Central memory CD8-positive, alpha-beta T cell (primary cell): ENCODE measurements at regions not wholly inside any gene's neighbourhood (a gene's known extent, or its start where the extent isn't known, plus 50 kb on each side); places are given as distances from the start of the nearest gene placed in this dataset.

Experiments
- ATAC-seq: fragments of 150-1000 bp; cut with Tn5 transposase; replicated peaks from 2 replicates; pipeline ENCODE4 v1.10.0; 2022; ENCODE audit warnings: mild to moderate bottlenecking, moderate FRiP score, moderate number of reproducible peaks; ENCODE audit not compliant: poor library complexity, severe bottlenecking; ENCODE audit errors: extremely low read depth
- DNase-seq, 2 donors: peaks; one replicate each; pipeline ENCODE4 v3.0.0; 2021; ENCODE audit warnings: low spot score in 2 of 2
- H3K27ac Mint-ChIP-seq: one replicate; pipeline ENCODE4 v1.8.0; 2022; ENCODE audit warnings: low read depth, mild to moderate bottlenecking, moderate library complexity, mixed read lengths
- H3K27me3 Mint-ChIP-seq: one replicate; pipeline ENCODE4 v1.8.0; 2022; ENCODE audit warnings: mixed read lengths
- H3K36me3 Mint-ChIP-seq: one replicate; pipeline ENCODE4 v1.8.0; 2022; ENCODE audit warnings: mild to moderate bottlenecking, moderate library complexity, mixed read lengths; ENCODE audit not compliant: insufficient read depth
- H3K4me1 Mint-ChIP-seq: one replicate; pipeline ENCODE4 v1.8.0; 2022; ENCODE audit warnings: mixed read lengths
- H3K4me3 Mint-ChIP-seq: one replicate; pipeline ENCODE4 v1.8.0; 2022; ENCODE audit warnings: mild to moderate bottlenecking, moderate library complexity, mixed read lengths
- H3K9me3 Mint-ChIP-seq: one replicate; pipeline ENCODE4 v1.8.0; 2022; ENCODE audit warnings: mixed read lengths

- no peak for DNase-seq
- Mint-ChIP-seq H3K27me3 (no peaks in the 10 kb centered on the region), H3K4me1 (no peaks in the 10 kb centered on the region)
Measured at GRCh38 chr13:57925250-57925649, 293.7 kb downstream of the PCDH17 start.

GRCh38 chr13:57925751-57926150, 294.2 kb downstream of the PCDH17 start:
- no peak overlapping the region for H3K27ac Mint-ChIP-seq
- H3K36me3 Mint-ChIP-seq = no peaks in the 10 kb centered on the region
- H3K4me3 Mint-ChIP-seq = no peak overlapping the region
- no peaks in the 10 kb centered on the region for H3K9me3 Mint-ChIP-seq
- H3K4me1 Mint-ChIP-seq = no peaks in the 10 kb centered on the region
- DNase-seq = no peak
- H3K27me3 Mint-ChIP-seq = no peaks in the 10 kb centered on the region
- ATAC-seq = no peak

More at GRCh38 chr13:57925250-57925649, 293.7 kb downstream of the PCDH17 start:
- no peak overlapping the region for H3K27ac Mint-ChIP-seq
- H3K36me3 Mint-ChIP-seq = no peaks in the 10 kb centered on the region
- H3K4me3 Mint-ChIP-seq = no peak overlapping the region
- H3K9me3 Mint-ChIP-seq = no peaks in the 10 kb centered on the region
- no peak for ATAC-seq

GRCh38 chr13:57932061-57932460, 300.5 kb downstream of the PCDH17 start:
- H3K9me3 Mint-ChIP-seq = peaks cover 14% of the 10 kb centered on the region
- no peak overlapping the region for H3K27ac Mint-ChIP-seq
- no peaks in the 10 kb centered on the region for H3K27me3 Mint-ChIP-seq
- ATAC-seq = no peak
- no peaks in the 10 kb centered on the region for H3K4me1 Mint-ChIP-seq
- no peak for DNase-seq
- no peaks in the 10 kb centered on the region for H3K36me3 Mint-ChIP-seq
- H3K4me3 Mint-ChIP-seq = no peak overlapping the region

- DNase-seq = no peak
- Mint-ChIP-seq H3K4me1 (no peaks in the 10 kb centered on the region), H3K9me3 (peaks cover 15% of the 10 kb centered on the region), H3K36me3 (no peaks in the 10 kb centered on the region), H3K4me3 (no peak overlapping the region), H3K27me3 (no peaks in the 10 kb centered on the region), H3K27ac (no peak overlapping the region)
- no peak for ATAC-seq
Measured at GRCh38 chr13:57933606-57934005, 302.1 kb downstream of the PCDH17 start.

GRCh38 chr13:57935965-57936364, 304.4 kb downstream of the PCDH17 start:
- Mint-ChIP-seq H3K4me1 (no peaks in the 10 kb centered on the region), H3K4me3 (no peak overlapping the region), H3K36me3 (no peaks in the 10 kb centered on the region), H3K27ac (no peak overlapping the region), H3K27me3 (no peaks in the 10 kb centered on the region), H3K9me3 (peaks cover 15% of the 10 kb centered on the region)
- DNase-seq (no peak), ATAC-seq (no peak)

- Mint-ChIP-seq H3K27ac (no peak overlapping the region), H3K27me3 (no peaks in the 10 kb centered on the region)
- no peak for ATAC-seq
Measured at GRCh38 chr13:57946361-57946760, 314.8 kb downstream of the PCDH17 start.

GRCh38 chr13:57948884-57949283, 317.3 kb downstream of the PCDH17 start:
- H3K4me1 Mint-ChIP-seq = no peaks in the 10 kb centered on the region
- H3K9me3 Mint-ChIP-seq = peaks cover 33% of the 10 kb centered on the region
- H3K27me3 Mint-ChIP-seq = no peaks in the 10 kb centered on the region
- DNase-seq = no peak
- no peaks in the 10 kb centered on the region for H3K36me3 Mint-ChIP-seq
- no peak overlapping the region for H3K27ac Mint-ChIP-seq
- ATAC-seq = no peak
- no peak overlapping the region for H3K4me3 Mint-ChIP-seq

More at GRCh38 chr13:57946361-57946760, 314.8 kb downstream of the PCDH17 start:
- no peak for DNase-seq
- Mint-ChIP-seq H3K9me3 (peaks cover 38% of the 10 kb centered on the region), H3K36me3 (no peaks in the 10 kb centered on the region), H3K4me3 (no peak overlapping the region), H3K4me1 (no peaks in the 10 kb centered on the region)

GRCh38 chr13:57969951-57970350, 338.4 kb downstream of the PCDH17 start:
- Mint-ChIP-seq H3K9me3 (peaks cover 37% of the 10 kb centered on the region), H3K4me1 (no peaks in the 10 kb centered on the region), H3K4me3 (no peak overlapping the region), H3K27ac (no peak overlapping the region), H3K27me3 (no peaks in the 10 kb centered on the region), H3K36me3 (no peaks in the 10 kb centered on the region)
- no peak for DNase-seq
- ATAC-seq = no peak

- DNase-seq (no peak), ATAC-seq (no peak)
- H3K4me1 Mint-ChIP-seq = no peaks in the 10 kb centered on the region
- no peak overlapping the region for H3K4me3 Mint-ChIP-seq
- H3K27me3 Mint-ChIP-seq = no peaks in the 10 kb centered on the region
- peaks cover 37% of the 10 kb centered on the region for H3K9me3 Mint-ChIP-seq
- H3K36me3 Mint-ChIP-seq = no peaks in the 10 kb centered on the region
- no peak overlapping the region for H3K27ac Mint-ChIP-seq
Measured at GRCh38 chr13:57970404-57970803, 338.9 kb downstream of the PCDH17 start.

GRCh38 chr13:57982782-57983181, 351.2 kb downstream of the PCDH17 start:
- Mint-ChIP-seq H3K27ac (no peak overlapping the region), H3K27me3 (no peaks in the 10 kb centered on the region), H3K4me1 (no peaks in the 10 kb centered on the region), H3K9me3 (peaks cover 19% of the 10 kb centered on the region), H3K36me3 (peaks cover 3% of the 10 kb centered on the region), H3K4me3 (no peak overlapping the region)
- no peak for DNase-seq
- no peak for ATAC-seq

GRCh38 chr13:57988276-57988675, 356.7 kb downstream of the PCDH17 start:
- Mint-ChIP-seq H3K36me3 (peaks cover 2% of the 10 kb centered on the region), H3K4me1 (no peaks in the 10 kb centered on the region), H3K9me3 (peaks cover 17% of the 10 kb centered on the region), H3K4me3 (no peak overlapping the region), H3K27me3 (no peaks in the 10 kb centered on the region), H3K27ac (no peak overlapping the region)
- ATAC-seq (no peak), DNase-seq (no peak)

- DNase-seq = no peak
- H3K4me1 Mint-ChIP-seq = no peaks in the 10 kb centered on the region
- ATAC-seq = no peak
- no peaks in the 10 kb centered on the region for H3K36me3 Mint-ChIP-seq
- peaks cover 23% of the 10 kb centered on the region for H3K9me3 Mint-ChIP-seq
- H3K4me3 Mint-ChIP-seq = no peak overlapping the region
- no peaks in the 10 kb centered on the region for H3K27me3 Mint-ChIP-seq
- no peak overlapping the region for H3K27ac Mint-ChIP-seq
Measured at GRCh38 chr13:57991041-57991440, 359.5 kb downstream of the PCDH17 start.

- H3K27me3 Mint-ChIP-seq = no peaks in the 10 kb centered on the region
- DNase-seq (no peak), ATAC-seq (no peak)
- H3K27ac Mint-ChIP-seq = no peak overlapping the region
- no peaks in the 10 kb centered on the region for H3K36me3 Mint-ChIP-seq
- peaks cover 15% of the 10 kb centered on the region for H3K9me3 Mint-ChIP-seq
- H3K4me3 Mint-ChIP-seq = no peak overlapping the region
- H3K4me1 Mint-ChIP-seq = no peaks in the 10 kb centered on the region
Measured at GRCh38 chr13:57992416-57992815, 360.9 kb downstream of the PCDH17 start.

GRCh38 chr13:57996717-57997116, 365.2 kb downstream of the PCDH17 start:
- Mint-ChIP-seq H3K36me3 (peaks cover 2% of the 10 kb centered on the region), H3K4me3 (no peak overlapping the region), H3K4me1 (no peaks in the 10 kb centered on the region), H3K27me3 (no peaks in the 10 kb centered on the region), H3K27ac (no peak overlapping the region), H3K9me3 (peaks cover 18% of the 10 kb centered on the region)
- DNase-seq = no peak
- ATAC-seq = no peak
